NCI-H510A treated with DMSO at 0.1 percent for 48 hours (cell line): ENCODE measurements at regions not wholly inside any gene's neighbourhood (a gene's known extent, or its start where the extent isn't known, plus 50 kb on each side); places are given as distances from the start of the nearest gene placed in this dataset.
A peak's percentile ranks its signal among the peaks of the same experiment; 100 is the strongest.

ENCODE experiments used
- DNase-seq: peaks from one replicate; lab custom pipeline; 2025; lab: John Stamatoyannopoulos, UW

DNA sequence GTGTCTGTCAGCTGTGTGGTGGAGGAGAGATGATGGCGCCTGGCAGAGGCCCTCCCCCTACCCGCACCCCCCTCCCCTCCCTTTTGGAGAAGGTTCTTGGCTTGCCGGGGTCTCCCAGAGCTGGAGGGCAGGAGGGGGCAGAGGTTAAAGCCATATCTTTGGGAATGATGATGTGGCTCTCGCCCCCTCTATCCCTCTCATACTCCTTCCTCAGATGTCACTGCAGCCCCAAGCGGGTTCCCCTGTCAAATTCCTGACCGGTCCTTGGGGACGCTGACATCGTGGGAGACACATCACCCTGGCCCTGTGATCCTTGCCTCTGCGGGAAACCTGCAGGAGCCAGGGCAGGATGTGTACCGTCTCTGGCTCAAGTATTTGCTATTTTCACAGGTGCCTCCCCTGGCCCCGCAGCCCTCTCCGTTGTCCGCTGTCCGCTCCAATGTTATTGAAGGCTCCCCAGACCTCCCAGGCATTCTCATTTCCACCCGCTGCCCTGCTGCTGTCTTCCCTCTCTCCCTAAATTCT, 109.5 kb downstream of the FOXD1 start:
- no peak for DNase-seq

DNA sequence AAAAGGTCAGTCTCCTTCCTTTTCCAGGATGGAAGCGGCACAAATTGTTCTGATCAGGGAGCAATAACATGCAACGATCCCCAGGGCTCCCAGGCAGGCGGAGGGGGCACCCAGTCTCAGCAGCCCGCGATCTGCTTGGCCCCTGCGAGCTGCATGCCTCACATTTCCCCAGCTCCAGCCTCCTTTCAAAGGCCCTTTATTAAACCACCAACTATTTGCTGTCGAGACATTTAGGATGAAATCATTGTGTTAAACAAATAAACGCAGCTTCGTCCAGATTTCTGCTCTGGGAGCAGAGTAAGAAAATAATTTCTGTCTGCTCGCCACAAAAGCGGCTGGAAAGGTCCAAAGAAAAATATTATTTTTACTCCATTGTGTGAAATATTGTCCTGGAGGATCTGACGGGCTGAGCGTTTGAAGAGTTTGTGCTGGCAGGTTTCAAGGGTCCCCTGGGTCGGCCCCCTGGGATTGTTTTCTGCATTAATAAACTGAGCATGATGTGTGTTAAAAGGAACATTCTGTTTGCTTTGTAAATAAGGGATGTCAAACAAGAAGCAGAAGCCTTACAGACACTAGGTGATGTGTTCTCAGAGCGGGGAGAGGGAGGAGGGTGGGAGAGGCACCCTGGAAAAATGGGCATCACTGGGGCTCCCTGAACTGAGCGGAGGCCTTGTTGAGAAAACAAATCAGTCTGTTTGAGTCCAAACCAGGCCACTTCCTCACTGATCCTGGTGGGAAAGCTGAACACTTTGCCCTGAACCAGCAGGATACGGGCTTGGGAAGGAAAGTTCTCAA, 110.1 kb downstream of the FOXD1 start:
- peak; percentile 11 for DNase-seq

DNA sequence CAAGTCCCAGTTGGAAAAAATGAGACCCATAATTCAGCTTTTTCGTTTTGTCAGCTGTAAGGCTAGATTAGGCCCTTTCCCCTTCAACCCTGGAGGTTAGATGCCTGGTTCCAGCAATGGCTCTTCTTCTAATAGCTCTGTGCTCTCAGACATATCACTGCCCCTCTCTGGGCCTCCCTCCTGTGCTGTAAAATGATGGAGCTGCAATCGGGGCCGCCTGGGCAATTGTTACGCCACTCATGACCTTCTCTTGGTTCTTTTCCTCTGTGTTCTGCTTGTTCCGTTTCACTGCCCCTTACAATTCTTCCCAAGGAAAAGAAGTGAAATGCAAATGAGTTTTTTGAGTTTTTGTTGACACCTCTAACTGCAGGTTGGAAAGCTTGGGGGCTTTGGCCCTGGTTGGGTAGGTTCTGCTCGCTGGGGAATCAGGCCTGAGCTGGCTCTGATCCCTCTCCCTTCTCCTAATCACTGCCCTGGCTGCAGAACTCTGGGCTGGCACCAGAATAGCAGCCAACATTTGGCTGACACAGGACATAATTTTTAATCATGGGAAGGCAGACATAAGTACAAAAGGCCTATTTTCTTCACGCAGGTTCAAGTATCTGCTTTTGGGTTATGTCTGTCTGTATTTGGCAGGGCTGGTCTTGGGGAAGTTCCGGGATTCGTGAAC, 110.9 kb downstream of the FOXD1 start:
- no peak for DNase-seq

DNA sequence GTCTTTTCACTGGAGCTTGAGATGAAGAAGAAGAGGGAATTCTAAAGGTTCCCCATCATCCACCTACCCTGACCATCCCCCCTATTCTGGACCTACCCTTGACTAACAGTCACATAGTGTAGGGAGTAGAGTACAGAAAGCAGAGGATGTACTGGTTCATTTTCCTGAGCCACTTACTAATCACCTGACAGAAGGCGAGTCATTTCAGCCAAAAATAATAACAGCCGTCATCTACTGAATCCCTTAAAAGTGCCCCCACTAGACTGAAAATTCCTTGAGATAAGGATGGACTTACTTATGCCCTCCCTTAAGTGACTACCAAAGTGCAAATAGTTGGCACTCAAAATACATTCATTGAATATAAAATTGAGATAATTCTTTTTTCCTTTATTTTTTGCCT, 112.2 kb downstream of the FOXD1 start:
- no peak for DNase-seq

DNA sequence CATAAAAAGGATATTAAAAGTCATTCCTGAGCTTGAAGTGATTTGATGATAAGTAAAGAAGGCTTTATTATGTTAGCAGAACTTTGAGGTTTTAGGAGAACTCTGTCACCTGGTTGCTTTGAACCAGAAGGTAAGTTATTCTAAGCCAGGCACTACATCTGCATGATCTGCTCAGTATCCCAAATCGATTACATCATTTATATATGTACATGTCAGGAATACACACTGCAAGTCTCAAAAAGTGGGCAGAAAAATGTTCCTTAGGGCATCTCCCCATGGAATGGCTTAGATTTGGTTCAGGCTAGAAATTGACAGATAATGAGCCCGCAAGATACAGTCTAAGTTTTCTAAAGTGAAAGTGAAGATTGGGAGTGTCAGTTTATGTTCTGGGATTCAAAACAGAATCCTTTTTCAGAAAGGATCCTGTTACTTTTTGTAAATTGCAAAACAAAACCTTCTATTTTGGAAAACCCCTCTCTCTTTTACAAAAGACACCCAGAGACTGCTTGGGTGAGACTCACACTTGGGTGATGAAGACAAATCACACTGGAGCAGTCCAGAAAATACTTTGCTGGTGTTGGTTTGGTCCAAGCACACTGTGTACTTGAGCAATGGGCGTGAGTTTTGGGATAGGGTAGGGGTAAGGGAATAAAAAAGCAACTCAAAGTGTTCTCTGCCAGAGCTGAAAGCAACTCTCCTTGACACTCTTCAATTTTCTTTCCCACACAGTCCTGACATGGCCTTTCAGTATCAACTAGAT, 114.5 kb downstream of the FOXD1 start:
- no peak for DNase-seq

DNA sequence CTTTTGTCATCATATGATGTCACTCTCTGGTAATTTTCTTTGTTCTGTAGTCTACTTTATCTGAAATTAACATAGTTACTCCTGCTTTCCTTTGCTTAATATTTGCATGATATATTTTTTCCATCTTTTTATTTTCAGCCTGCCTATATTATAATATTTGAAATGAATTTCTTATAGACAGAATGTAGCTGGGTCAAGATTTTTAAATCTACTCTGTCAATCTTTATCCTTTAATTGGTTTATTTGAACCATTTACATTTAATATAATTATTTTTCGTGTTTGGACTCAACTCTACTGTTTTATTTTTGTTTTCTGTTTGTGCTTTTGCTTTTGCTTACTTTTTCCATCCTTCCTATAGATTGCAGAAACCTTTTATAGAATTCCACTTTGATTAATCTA, 118.0 kb downstream of the FOXD1 start:
- no peak for DNase-seq

DNA sequence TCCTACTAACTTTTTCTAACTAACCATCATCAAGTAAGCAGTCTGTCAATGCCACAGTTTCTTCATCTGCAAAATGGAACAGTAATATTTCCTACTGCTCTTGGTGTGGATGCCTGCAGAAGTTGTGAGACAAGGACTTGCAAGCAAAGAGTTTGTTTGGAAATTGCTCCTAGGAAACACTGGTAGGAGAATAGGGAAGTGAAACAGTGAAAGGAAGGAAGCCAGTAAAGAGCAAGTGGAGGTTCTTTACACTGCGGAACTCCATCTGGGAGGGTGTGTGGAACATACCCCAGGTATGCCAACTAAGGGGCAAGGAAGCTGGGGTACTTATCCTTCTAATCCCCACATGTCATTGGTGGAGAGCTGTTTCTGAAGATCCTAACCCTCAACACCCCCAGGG, 119.9 kb downstream of the FOXD1 start:
- no peak for DNase-seq

DNA sequence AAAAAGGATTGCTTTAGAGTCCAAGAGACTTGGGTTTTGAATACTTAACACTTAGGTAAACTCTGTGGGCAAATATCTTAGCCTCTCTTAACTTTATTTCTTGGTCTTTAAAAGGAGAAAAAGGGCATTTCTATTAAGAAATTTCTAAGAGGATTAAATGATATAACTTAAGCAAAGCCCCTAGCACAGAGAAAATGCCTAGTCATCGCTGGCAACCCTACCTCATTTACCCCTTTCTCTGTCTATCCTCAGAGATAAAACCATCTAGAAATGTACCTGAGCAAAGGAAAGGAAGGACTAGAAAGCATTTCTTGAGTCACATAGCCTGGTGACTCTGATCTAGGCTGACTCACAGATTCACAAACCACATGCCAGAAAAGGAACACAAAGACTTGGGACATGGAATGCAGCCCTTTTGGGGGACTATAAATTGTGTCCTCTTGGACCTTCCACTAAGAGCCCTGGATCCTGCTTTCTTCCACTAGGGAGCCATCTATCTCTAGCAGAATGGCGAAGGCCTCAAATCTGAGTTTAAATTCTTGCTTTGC, 120.6 kb downstream of the FOXD1 start:
- DNase-seq, result no peak

DNA sequence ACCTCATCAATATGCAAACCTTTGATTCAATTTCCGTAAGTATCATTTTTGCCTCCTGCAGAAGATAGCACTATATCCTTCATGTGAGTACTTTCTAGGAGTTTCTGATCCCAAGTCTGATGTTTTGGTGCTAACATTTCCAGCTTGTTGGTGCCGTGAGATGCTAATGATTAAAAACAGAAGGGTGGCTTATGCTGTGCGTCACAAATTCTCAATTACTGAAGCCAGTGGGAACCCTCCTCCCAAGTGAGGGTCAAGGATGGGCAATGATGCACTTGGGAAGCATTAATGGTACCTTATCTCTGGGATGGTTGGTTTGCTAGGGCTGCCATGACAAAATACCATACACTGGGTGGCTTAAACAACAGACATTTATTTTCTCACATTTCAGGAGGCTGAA, 123.0 kb downstream of the FOXD1 start:
- DNase-seq, result no peak

DNA sequence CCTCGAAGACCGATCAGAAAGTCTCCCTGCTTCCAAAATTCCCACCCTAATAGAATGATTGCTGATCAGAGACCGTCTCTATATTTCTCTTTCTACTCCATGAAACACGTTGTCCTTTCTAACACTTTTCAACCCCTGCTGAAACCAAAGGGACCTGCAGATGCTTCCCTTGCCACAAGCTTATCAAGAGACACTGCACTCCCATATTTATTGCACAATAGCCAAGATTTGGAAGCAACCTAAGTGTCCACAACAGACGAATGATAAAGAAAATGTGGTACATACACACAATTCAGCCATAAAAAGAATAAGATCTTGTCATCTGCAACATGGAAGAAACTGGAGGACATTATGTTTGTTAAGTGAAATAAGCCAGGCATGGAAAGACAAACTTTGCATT, 125.1 kb downstream of the FOXD1 start:
- DNase-seq, result no peak

DNA sequence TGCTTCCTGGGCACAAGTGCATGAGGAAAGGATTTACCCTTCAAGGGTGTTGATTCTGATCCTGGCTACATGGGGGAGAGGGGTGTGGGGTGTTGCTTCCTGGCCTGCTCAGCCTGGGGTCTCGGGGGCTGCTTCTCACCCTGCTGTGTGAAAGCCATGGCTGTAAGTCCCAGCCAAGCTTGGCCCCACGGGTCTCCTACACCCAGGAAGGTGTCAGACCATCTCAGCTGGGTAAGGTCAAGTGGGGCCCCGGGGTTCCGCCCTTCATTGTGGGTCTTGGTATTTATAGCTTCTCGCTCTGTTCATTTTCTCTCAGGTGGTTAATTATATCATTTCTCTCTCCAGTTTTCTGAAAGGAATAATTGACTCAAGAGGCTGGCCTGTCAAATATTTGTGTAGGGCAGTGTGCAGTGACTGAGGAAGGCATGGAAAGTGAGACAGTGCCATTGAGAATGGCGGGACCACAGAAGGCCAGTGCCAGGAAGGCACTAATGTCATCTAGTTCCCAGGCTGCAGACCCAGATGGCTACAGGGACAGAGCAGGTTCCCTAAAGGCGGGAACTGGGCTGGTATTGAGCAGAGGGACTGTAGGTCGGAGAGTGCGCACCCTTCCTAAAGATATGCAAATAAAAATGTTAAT, 126.0 kb downstream of the FOXD1 start:
- DNase-seq, result no peak

DNA sequence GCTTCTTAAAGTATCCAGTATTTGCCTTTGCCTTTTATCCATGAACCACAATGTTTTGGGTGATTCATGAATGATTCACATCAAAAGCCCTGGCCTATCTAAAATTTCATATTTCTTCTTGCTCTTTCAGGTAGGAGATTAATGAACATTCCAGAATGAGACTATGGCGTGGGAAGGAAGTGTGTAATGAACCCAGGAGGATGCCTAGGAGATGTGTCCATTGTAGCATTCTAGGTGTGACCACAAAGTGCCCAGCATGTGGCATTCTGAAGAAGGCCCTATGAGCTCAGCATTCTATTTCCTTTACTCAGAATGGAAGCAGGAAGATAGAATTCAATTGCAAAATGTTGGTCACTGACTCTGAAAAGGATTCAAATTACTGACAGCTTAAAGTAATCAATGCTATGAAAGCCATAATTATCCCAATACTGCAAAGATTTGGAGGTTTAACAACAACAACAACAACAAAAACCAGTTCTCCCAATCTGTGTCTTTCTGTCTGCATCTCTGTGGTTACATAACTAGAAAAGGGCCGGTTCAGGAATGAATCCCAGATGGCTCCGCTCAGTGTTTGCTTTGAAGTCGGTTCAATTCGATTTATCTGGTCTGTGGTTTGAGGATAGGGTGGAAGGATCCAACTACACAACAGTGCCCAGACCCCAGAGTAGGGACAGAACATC, 126.7 kb downstream of the FOXD1 start:
- DNase-seq, result no peak

DNA sequence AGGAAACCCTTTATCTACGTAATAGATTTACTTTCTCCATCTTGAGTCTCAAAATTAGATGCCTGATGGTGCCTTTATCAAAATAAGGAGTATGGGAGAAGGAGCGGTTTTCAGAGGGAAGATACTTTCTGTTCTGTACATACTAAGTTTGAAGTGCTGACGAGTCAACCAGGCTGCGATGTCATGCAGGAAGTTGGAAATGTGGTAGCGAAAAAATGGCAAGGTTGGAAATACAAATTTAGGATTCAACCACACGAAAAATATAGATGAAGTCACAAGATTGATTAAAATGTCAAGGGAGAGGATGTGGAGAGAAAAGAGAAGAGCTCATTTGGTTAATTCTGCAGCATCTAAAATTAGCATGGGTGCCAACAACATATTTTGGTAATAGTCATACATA, 129.5 kb downstream of the FOXD1 start:
- no peak for DNase-seq

DNA sequence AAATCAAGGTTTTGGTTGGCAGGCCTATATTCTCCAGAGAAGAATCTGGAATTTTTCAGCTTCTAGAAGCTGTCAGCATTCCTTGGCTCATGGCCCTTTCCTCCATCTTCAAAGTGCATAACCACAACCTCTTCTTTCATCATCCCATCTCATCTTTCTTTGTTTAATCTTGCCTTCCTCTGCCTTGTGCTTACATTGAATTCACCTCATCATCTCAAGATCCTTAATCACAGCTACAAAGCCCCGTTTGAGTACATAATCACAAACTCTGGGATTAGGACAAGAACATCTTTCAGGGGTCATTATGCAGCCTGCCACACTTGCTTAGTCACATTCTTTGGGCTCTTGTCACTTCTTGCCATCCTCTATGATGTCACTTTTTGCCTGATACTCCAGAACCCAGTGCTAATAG, 130.3 kb downstream of the FOXD1 start:
- no peak for DNase-seq

DNA sequence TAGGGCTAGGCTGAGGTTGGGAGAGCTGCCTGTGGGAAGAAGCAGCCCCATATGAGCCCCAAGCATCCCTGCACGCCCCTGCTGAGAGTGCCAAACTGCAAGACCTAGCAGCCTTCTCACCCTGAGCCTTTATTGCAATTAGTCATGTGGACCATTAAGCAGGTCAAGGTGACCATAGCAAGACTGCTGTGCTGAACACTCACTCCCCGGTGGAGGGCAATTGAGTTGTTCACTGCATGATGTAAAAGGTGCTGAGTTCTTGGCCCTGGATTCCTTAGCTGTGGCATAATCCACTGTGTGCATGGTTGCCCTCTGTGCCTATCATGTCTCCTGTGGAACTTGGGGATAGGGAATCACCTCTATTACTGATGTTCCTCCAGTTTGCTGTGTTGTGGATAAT, 131.1 kb downstream of the FOXD1 start:
- no peak for DNase-seq

DNA sequence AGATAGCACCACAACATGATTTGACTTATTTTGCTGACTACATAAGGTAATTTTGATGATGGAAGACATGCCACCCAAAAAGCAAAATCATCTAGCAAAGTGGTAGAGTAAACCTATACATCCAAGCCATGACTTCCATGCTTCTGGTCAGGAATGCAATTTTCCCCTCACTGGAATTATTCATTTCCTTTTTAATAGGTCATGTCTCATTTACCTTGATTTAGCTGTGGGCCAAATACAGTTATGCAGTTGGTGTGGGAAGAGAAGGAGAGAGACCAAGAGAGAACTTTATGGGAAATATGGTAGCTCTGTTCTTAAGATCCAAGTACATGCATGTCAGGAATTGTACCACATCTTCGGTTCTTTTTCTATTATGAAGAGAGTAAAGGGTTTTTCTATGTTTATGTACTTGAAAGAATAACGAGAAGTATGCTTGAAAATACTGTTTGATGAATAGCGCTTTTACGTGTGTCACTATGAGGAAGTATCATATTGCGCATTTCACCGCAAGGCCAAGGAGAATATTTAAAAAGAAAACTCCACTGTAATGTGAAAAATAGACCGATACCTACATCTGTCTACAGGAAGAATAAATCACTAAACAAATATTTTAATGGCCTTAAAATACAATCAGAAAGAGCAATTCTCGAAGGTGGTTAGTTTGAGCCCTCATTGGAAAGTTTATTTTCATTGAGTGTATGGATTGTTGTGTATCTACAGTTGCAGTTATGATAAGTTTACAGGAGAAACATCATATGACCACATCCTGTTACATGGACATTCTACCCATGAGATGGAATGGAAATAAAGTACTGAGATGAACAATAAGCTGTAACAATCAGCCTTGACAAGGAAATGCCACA, 134.0 kb downstream of the FOXD1 start:
- DNase-seq, result no peak

DNA sequence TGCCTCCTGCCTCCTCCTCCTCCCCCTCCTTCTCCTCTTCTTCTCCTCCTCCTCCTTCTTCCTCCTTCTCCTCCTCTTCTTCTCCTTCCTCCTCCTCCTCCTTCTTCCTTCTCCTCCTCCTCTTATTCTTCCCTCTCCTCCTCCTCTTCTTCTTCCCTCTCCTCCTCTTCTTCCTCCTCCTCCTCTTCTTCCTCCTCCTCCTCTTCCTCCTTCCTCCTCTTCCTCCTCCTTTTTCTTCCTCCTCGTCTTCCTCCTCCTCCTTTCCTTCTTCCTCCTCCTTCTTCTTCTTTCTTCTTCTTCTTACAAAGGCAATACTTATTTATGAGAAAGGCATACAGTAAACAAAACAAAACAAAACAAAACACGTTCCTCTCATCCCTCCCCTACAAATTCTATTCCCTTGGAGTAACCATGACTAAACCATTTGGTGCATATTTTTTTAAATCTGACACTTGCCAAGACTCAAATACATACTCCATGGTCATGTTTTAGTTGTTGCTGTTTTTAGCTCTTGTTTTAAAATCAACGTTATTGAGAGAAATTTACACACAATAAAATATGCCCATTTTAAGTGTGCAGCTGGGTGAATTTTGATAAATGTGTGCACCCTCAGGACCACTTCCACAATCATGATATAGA, 135.6 kb downstream of the FOXD1 start:
- DNase-seq, result no peak

DNA sequence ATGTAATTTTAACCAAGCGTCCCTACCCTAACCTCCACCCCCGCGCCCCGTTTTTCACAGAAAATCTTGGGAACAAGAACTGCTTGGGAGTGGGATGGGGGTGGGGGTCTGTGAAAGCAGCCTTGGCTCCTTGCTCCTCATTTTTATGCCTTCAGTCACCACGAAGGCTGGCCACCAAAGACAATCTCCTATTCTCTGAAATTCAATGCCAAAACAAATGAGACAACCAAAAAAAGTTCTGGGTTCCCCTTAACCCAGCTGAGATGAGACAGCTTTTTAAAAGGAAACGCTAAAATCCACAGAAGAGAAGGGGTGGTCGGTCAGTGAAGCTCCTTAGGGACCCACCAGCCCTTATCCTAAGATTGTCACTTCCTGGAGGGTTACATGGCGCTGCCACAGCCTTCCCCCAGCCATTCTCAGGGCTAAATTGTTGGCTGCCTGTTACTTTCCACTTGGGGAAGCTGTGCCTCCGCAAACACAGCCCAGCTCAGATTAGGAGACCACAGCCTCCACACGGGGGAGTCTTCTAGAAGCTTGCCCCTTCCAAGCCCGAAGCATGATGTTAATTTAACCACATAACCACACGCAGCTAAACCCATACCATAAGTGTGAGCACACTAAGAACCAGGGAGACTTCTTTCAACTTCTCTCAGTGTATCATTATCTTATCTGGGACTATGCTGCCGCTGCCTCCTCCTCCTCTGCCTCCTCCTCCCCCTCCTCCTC, 136.3 kb downstream of the FOXD1 start:
- DNase-seq, result no peak
